PC-9 (cell line): ENCODE measurements at regions not wholly inside any gene's neighbourhood (a gene's known extent, or its start where the extent isn't known, plus 50 kb on each side); places are given as distances from the start of the nearest gene placed in this dataset.

ENCODE experiments used
- BruUV-seq: library from RNA; stranded (reverse); fragments of 400-500 nt; replicated peaks from 2 replicates; lab custom pipeline; 2021; lab: Mats Ljungman, UMichigan
- CTCF ChIA-PET: fragments of 300-600 bp; sonication (Branson Sonifier 250); formaldehyde crosslinking; loops from one replicate; lab custom pipeline; 2022; ENCODE audit warnings: antibody characterized with exemption; lab: Charles Lee
- POLR2A ChIA-PET: fragments of 300-600 bp; sonication (Branson Sonifier 250); formaldehyde crosslinking; loops from one replicate; lab custom pipeline; 2022; ENCODE audit warnings: antibody characterized with exemption; ENCODE audit not compliant: unreplicated experiment; lab: Charles Lee
- DNase-seq, 2 experiments: peaks; one replicate each; pipeline versions ENCODE4 v3.0.0 to v3.0.0-alpha.2; 2015 to 2022; ENCODE audit warnings: mixed read lengths in 1 of 2
- H2AFZ ChIP-seq: fragments of 200-600 bp; sonication (generic); 2 replicates; pipeline ENCODE4 v1.8.1; 2017; ENCODE audit warnings: antibody characterized with exemption
- H3F3A ChIP-seq: fragments of 200-600 bp; sonication (generic); 2 replicates; pipeline ENCODE4 v1.8.1; 2017; ENCODE audit warnings: antibody characterized with exemption, mild to moderate bottlenecking, low read depth; ENCODE audit not compliant: insufficient read depth
- H3K27ac ChIP-seq: fragments of 200-600 bp; sonication (generic); 2 replicates; pipeline ENCODE4 v1.6.1; 2016; ENCODE audit warnings: mixed run types
- H3K27me3 ChIP-seq: fragments of 200-600 bp; sonication (generic); 2 replicates; pipeline ENCODE4 v1.6.1; 2016; ENCODE audit warnings: low read depth, mixed run types; ENCODE audit not compliant: insufficient read depth
- H3K36me3 ChIP-seq: fragments of 200-600 bp; sonication (generic); 2 replicates; pipeline ENCODE4 v1.6.1; 2016; ENCODE audit warnings: low read depth, mixed run types
- H3K4me1 ChIP-seq: fragments of 200-600 bp; sonication (generic); replicated peaks from 2 replicates; pipeline ENCODE4 v1.6.1; 2016; ENCODE audit warnings: mixed run types; ENCODE audit not compliant: insufficient read depth
- H3K4me2 ChIP-seq: fragments of 200-600 bp; sonication (generic); 2 replicates; pipeline ENCODE4 v1.6.1; 2017; ENCODE audit warnings: mixed run types
- H3K4me3 ChIP-seq: fragments of 200-600 bp; sonication (generic); 2 replicates; pipeline ENCODE4 v1.6.1; 2016; ENCODE audit warnings: mixed run types
- H3K79me2 ChIP-seq: fragments of 200-600 bp; sonication (generic); 2 replicates; pipeline ENCODE4 v1.6.1; 2017; ENCODE audit warnings: low read depth, mixed run types
- H3K9me2 ChIP-seq: fragments of 200-600 bp; sonication (generic); 2 replicates; pipeline ENCODE4 v1.8.1; 2017; ENCODE audit warnings: mild to moderate bottlenecking; ENCODE audit not compliant: insufficient read depth
- H3K9me3 ChIP-seq: fragments of 200-600 bp; sonication (generic); 2 replicates; pipeline ENCODE4 v1.8.1; 2016; ENCODE audit warnings: low read depth; ENCODE audit not compliant: insufficient read depth
- H4K20me1 ChIP-seq: fragments of 200-600 bp; sonication (generic); 2 replicates; pipeline ENCODE4 v1.8.1; 2017; ENCODE audit not compliant: insufficient read depth
- EZH2 ChIP-seq: fragments of 200-600 bp; sonication (generic); IDR thresholded peaks from 2 replicates; pipeline ENCODE4 v1.8.0; 2017; ENCODE audit warnings: antibody characterized with exemption, low read depth
- intact Hi-C: fragments of 100-400 bp; cut with micrococcal nuclease; formaldehyde crosslinking; loops from one replicate; pipeline ENCODE4 v1.10.0; 2022; ENCODE audit not compliant: unreplicated experiment
- TF ChIP-seq, protein P1 (sequence below): fragments of 200-600 bp; sonication (generic); conservative IDR thresholded peaks from 2 replicates; pipeline ENCODE4 v1.6.1; 2017; ENCODE audit warnings: mixed run types, antibody characterized with exemption, mild to moderate bottlenecking, moderate library complexity

- intact Hi-C loops, result no loop called here
- Histone ChIP-seq H3K36me3 (no peaks in the 10 kb centered on the region), H4K20me1 (no peaks in the 10 kb centered on the region), H3K27me3 (no peaks in the 10 kb centered on the region), H2AFZ (no peak overlapping the region), H3K27ac (no peak overlapping the region), H3K4me2 (no peak overlapping the region), H3F3A (no peaks in the 10 kb centered on the region), H3K79me2 (no peaks in the 10 kb centered on the region), H3K9me2 (no peaks in the 10 kb centered on the region), H3K4me3 (no peak overlapping the region), H3K4me1 (no peaks in the 10 kb centered on the region), H3K9me3 (no peaks in the 10 kb centered on the region)
- TF ChIP-seq, protein P1, sequence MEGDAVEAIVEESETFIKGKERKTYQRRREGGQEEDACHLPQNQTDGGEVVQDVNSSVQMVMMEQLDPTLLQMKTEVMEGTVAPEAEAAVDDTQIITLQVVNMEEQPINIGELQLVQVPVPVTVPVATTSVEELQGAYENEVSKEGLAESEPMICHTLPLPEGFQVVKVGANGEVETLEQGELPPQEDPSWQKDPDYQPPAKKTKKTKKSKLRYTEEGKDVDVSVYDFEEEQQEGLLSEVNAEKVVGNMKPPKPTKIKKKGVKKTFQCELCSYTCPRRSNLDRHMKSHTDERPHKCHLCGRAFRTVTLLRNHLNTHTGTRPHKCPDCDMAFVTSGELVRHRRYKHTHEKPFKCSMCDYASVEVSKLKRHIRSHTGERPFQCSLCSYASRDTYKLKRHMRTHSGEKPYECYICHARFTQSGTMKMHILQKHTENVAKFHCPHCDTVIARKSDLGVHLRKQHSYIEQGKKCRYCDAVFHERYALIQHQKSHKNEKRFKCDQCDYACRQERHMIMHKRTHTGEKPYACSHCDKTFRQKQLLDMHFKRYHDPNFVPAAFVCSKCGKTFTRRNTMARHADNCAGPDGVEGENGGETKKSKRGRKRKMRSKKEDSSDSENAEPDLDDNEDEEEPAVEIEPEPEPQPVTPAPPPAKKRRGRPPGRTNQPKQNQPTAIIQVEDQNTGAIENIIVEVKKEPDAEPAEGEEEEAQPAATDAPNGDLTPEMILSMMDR, result no peak
- BruUV-seq, result no TSS peak
- ChIA-PET POLR2A (no interaction called here), CTCF (no interaction called here)
- no peak for DNase-seq
These were observed 172.7 kb downstream of the SERPINI1 start for GRCh38 chr3:167908221-167908620.

DNA sequence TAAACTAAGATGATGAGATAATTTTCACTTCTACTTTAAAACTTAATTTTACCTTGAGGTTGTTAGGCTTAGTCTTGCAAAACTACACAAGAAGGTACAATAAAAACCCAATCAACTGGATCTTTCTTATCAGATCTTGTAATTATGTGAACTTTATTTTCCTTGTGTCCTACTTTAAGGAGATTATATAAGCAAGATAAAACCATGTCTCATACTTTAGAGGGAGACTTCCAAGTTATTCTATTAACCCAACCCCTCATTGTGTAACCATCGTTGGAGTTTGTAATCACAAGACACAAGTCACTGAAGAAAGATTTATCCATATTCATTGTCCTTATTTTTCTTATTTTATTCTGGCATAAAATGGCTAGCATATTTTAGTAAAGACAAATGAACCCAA, 165.6 kb downstream of the SERPINI1 start:
- DNase-seq, result no peak
- Histone ChIP-seq H4K20me1 (no peaks in the 10 kb centered on the region), H3K36me3 (no peaks in the 10 kb centered on the region), H2AFZ (no peak overlapping the region), H3K4me2 (no peak overlapping the region), H3K27me3 (no peaks in the 10 kb centered on the region), H3K9me3 (no peaks in the 10 kb centered on the region), H3K4me1 (no peaks in the 10 kb centered on the region), H3K27ac (no peak overlapping the region), H3K9me2 (no peaks in the 10 kb centered on the region), H3F3A (no peaks in the 10 kb centered on the region), H3K79me2 (no peaks in the 10 kb centered on the region), H3K4me3 (no peak overlapping the region)
- ChIA-PET CTCF (no interaction called here), POLR2A (no interaction called here)
- intact Hi-C loops, result no loop called here
- no peak for TF ChIP-seq EZH2
- TF ChIP-seq, protein P1, result no peak
- no TSS peak for BruUV-seq

GRCh38 chr3:167899093-167899492, 163.6 kb downstream of the SERPINI1 start:
- no peak overlapping the region for H3K4me3 ChIP-seq
- no peaks in the 10 kb centered on the region for H4K20me1 ChIP-seq
- H3K4me1 ChIP-seq, result no peaks in the 10 kb centered on the region
- no peaks in the 10 kb centered on the region for H3F3A ChIP-seq
- H3K4me2 ChIP-seq, result no peak overlapping the region
- DNase-seq, result no peak
- intact Hi-C loops, result no loop called here
- POLR2A ChIA-PET, result no interaction called here
- H3K9me3 ChIP-seq, result no peaks in the 10 kb centered on the region
- no peaks in the 10 kb centered on the region for H3K36me3 ChIP-seq
- no TSS peak for BruUV-seq
- H3K79me2 ChIP-seq, result no peaks in the 10 kb centered on the region
- TF ChIP-seq, protein P1, result no peak
- no peak for TF ChIP-seq EZH2
- H2AFZ ChIP-seq, result no peak overlapping the region
- H3K27ac ChIP-seq, result no peak overlapping the region
- no peaks in the 10 kb centered on the region for H3K27me3 ChIP-seq
- CTCF ChIA-PET, result no interaction called here
- H3K9me2 ChIP-seq, result no peaks in the 10 kb centered on the region
